ENCODE measurements at regions not wholly inside any gene's neighbourhood (a gene's known extent, or its start where the extent isn't known, plus 50 kb on each side); places are given as distances from the start of the nearest gene placed in this dataset.

DNA sequence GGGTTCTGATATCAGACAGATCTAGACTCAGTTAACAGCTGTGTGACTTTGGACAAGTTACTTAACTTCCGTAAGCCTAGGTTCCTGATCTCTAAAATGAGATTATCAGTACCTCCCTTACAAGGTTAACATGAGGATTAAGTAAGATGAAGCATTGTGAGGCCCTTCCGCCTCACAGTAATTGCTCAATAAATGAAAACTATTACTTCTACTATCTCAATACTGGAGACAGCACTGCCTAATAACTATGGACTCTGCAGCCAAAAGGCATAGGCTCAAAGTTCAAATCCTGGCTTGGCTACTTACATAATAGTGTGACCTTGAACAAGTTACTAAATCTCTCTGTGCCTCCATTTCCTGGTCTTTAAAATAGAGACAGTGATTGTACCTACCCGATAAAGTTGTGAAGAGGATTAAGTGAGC lies 82.0 kb upstream of the ATP11B start:
- DNase-seq = no peak

DNA sequence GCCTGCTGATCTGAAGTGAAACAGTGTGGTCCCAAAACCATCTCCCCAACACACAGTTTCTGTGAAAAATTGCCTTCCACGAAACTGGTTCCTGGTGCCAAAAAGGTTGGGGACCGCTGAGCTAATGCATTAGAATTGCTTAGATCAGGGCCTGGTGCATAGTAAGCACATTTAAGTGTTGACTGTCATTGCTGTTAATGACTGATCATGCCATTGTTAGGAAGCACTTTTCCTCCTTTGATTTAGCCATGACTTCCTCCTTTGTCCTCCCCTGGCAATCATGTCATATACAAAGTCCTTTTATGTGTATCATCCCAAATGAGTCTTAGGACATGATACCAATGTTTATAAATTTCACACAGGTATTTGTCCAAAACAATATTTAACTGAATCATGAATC lies 81.5 kb upstream of the ATP11B start:
- DNase-seq = no peak

DNA sequence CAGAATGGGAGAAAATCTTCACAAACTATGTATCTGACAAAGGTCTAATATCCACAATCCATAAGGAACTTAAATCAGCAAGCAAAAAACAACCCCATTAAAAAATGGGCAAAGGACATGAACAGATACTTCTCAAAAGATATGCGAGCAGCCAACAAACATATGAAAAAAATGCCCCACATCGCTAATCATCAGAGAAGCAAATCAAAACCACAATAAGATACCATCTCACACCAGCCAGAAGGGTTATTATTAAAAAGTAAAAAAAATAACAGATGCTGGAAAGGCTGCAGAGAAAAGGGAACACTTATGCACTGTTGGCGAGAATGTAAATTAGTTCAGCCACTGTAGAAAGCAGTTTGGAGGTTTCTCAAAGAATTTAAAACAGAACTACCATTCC lies 80.2 kb upstream of the ATP11B start:
- no peak for DNase-seq

DNA sequence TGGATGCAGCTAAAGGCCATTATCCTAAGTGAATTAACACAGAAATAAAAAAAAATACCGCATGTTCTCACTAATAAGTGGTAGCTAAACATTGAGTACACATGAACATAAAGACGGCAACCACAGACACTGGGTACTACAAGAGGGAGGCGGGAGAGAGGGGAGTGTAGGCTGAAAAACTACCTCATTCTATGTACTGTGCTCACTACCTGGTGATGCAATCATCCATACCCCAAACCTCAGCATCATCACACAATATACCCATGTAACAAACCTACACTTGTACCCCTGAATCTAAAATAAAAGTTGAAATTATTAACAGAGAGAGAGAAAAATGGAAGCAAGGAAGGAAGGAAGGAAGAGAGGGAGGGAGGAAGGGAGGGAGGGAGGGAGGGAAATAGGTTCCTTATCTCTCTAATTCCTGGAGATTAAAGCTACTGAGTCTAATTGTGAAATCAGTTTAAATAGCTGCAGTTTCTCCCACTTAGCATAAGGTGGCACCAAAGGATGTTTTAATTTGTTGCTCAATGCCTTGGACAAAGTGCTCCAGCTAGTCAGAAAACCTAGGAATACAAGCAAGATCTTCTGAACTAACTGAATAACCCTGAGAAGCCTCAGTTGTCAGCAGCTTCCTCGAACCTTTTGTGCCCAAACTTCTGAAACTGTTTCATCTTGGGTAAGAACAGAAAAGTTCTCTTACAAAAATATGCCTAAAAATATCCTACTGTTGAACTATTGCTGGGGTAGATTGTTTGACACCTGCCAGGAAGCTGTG lies 79.4 kb upstream of the ATP11B start:
- no peak for DNase-seq

DNA sequence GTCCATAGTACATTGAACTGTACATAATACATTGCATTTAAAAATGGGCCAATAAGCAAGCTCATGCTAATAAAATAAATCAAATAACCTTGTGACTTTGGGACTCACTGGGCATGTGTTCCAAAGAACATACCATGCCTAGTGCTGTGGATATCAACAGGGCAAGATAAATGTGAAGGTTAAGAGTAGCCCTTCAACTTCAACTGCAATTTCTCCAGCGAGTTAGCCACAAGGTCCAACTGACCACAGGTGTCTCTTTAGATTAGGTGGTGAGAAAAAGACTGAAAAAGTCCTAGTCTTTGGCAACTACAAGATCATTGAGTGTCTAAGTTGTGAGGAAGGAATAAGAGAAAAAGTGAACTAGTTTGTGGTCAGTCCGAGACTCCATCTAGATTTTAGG lies 78.3 kb upstream of the ATP11B start:
- no peak for DNase-seq

DNA sequence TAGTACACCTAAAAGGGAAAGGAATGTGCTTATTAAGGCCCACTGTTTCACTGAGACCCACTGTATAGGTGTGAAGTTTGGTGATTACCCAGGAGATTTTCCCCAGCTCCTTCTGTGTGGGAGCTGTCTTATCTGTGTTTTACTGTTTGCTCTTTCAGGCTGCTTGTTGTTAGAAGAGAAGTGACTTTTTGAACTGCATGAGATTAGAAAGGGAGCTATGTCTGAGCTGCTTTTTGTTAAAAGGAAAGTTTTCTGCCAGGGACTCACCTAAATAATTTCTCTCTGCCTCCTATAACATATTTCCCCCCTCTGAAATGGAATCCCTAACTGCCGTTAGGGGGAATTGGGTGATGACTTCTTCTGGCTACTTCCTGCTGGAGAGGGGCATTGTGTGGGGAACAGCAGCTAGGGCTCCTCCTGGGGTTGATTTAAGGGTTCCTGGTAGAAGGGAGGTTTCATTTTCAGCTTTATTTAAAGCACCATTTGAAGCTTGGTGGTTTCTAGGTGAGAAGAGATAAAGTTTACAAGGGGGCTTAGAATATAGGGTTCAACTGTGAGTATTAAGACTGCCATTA lies 77.1 kb upstream of the ATP11B start:
- DNase-seq = no peak

DNA sequence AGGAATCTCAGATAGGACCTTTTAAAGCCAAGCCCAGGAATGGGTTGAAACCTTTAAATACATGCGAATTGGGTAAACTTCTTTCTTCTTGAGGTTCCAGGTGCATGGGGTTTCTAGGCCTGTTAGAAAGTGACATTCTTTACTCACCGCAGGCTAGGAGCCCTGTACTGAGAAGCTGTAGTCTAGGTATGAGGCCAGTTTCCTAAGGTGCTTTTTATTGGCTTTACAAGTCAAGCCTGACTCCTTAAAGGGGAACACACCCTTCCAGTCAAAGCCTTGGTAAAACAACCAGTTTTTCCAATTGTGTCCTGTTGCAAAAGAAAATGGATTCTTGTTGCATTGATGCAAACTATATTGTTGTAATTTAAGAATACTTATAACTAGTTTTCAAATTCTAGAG lies 76.1 kb upstream of the ATP11B start:
- no peak for DNase-seq

DNA sequence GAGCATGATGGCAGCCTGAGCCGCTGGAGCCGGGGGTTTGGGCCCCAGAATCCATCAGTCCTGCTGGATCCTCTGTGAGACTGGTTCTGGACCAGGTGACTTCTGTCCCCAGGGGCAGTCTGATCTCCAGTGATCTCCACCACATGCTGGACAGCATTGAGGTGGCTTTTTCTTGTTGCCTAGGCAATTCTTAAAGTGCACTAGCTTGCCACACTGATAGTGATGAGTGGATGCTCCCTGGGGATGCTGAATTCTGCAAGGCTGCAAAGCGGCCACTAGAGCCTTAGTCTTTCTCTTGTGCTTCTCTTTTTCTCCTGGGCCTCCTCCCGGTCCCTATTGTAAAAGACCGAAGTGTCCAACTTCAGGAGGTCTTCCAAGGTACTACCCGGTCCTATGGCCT lies 70.4 kb upstream of the ATP11B start:
- DNase-seq = no peak

DNA sequence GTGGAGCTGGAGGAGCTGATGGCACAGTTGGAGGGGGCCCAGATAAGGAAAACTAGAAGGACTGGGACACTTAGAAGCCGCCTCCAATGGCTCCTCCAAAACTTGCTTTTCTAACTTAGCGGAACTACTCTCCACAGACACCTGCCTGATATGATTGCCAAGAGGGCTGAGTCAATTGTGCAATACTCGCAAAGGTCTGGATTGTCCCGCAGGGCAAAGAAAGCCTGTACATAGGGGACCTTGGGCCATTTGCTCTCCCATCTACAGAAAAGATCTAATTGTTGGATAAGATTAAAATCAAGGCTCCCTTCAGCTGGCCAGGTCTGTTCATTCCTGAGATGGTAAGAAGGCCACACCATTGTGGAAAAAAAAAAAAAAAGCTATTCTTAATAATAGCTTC lies 69.7 kb upstream of the ATP11B start:
- no peak for DNase-seq

DNA sequence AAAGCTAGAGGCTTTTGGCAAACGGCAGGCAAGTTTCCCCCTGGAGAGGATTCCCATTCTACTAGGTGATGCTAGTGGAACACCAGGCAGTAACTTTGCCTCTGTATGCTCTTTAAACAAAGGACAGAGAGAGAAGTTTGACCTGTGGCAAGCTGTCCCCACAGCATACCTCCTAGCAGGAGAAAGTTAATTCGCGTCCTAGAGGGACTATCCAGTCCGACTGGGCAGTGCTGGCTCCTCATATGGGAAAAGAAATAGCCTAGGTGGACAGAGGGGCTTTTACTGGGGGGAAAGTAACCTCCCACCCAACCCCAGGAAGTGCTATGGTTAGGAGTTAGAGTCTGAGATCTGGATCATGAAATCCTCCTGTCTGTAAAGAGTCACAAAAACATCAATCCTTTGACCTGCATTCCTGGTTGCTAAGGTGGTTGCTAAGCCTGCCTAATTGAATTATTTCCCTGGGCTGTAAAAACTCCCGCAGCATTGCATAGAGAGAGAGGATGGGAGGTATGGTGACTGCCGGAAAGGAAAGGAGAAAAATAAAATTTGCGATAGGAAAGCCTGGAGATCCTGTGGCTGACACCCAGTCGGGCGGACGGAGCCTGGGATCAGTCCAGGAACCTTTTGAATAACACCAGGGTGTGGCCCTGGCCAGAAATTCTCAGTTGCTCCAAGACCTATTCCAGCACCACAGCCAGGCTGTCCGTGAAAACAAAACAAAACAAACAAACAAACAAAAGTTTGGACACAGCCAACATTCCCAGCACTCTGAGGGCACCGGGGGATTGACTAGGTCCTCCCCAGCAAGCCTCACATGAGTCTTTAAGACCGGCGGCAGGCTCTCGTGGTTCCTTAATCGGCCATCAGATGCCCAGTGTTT lies 67.7 kb upstream of the ATP11B start:
- DNase-seq = no peak

DNA sequence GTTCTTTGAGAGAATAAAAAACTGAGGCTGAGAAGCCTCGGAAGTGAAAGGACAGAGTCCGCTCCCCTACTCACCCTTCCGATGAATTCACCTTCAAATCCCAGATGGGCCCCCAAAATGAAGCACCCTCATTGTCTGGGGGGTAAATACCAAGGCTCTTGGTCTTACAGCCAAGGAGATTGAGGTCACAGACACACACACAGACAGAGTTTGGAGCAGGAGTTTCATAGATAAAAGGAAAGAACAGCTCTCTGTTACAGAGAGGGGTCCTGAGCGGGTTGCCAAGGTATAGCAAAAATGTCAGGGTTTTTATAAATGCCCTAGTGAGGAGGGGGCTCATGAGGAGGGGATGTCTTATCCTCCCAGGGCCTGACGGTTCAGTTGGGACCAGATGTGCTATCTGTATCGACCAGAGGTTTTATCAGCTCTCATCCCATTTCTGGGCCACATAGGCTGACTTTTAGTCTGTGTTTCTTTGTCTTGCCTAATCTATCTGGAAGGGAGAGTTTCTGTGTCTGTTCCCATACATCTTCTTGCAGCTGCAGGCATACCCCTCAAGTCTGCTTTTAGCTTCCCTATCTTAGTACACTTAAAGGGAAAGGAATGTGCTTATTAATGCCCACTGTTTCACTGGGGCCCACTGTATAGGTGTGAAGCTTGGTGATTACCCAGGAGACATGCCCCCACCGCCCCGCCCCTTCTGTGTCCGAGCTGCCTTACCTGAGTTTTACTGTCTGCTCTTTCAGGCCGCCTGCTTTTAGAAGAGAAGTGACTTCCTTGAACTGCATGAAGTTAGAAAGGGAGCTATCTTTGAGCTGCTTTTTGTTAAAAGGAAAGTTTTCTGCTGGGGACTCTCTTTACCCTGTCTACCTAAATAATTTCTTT lies 66.8 kb upstream of the ATP11B start:
- no peak for DNase-seq

DNA sequence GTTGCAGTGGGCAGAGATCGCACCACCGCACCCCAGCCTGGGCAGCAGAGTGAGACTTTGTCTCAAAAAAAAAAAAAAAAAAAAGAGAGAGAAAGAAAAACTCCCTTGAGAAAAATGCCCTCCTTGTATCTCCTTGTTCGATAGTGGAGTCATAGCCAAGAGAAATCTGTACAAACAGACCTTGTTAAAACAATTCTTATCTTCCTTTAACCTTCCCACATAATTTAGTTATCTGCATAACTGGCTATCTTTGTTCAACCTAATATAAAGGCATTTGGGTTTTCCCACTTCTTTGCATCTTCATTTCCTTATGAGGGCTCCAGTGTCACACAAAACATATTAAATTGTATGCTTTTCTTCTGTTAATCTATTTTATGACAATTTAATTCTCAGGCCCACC lies 65.1 kb upstream of the ATP11B start:
- DNase-seq = no peak

DNA sequence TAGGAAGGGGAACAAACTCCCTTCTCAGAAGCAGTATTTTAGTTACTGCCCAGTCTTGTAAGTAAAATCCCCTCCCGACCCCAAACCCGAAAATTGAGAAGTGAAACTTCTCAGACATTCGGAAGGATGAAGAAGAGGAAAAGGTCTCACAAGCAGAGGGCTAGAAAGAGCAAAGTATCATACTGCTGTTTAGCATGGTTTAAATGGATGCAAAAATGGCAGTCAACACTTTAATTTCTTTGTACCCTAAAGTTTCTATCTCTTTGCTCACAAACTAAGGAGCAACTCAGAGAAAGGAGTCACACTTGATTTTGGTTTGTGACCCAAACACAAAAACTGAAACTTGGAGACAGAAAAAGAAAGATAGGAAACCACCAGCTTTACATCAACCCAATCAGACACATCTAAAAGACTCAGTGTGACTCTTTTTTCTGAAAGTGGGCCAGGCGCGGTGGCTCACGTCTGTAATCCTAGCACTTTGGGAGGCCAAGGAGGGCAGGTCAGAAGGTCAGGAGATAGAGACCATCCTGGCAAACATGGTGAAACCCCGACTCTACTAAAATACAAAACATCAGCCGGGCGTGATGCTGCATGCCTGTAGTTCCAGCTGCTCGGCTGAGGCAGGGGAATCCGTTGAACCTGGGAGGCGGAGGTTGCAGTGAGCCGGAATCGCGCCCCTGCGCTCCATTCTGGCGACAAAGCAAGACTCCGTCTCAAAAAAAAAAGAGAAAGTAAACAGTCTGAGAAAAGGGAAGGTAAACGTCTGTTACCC lies 63.2 kb upstream of the ATP11B start:
- no peak for DNase-seq

DNA sequence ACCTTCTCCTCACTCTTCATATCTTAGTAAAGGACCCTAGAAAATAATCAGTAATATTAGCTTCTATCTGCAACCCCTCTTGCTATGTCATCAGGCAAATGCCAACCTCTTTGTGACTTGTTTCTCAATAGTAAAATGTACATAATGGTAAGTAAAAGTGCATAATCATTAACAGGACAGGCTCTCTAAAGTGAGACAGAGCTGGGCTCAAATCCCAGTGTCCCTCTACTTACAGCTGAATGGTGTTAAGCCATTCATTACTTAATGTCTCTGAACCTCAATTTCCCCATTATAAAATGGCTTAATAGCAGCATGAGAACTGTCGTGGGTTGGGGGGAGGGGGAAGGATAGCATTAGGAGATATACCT lies 62.6 kb upstream of the ATP11B start:
- no peak for DNase-seq

DNA sequence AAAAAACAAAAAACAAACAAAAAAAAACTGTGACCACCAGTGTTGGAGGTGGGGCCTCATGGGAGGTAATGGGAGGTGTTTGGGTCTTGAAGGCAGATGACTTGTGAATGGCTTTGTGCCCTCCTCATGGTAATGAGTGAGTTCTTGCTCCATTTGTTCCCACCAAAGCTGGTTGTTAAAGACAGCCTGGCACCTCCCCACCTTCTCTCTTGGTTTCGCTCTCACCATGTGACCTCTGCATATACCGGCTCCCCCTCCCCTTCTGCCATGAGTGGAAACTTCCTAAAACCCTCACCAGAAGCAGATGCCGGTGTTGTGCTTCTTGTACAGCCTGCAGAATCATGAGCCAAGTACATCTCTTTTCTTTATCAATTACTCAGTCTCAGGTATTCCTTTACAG lies 61.5 kb upstream of the ATP11B start:
- no peak for DNase-seq

DNA sequence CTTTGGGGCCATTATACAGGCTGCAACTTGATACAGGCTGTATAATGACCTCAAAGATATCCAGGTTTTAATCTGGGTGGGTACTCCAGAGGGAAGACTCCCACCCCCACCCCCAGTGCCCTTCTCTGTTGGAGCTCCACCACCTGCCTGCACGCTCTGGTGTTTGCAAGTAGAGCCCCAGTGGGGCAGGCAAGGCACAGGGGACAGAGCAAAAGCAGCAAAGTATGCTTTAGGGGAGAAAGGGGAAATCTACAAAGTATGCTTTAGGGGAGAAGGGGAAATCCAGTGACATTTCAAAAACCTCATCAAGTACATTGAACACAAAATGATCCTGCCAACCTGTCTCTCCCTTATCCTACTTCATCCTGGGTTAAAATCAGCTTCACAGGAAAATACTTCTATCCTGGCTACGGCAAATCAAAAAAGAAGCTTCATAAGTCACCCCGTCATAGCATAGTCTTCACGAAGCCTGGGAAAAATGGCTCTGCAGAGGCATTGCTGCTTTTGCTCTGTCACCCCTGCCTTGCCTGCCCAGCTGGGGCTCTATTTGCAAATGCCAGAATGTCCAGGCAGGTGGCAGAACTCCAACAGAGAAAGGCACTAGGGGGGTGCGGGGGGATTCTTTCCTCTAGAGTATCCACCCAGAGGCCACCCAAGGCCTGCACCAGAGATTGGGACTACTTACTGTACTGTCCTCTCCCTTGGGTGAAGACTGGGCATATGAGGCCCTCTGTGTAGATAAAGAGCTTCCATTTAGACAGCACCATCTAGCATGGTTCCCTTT lies 60.9 kb upstream of the ATP11B start:
- DNase-seq = no peak

DNA sequence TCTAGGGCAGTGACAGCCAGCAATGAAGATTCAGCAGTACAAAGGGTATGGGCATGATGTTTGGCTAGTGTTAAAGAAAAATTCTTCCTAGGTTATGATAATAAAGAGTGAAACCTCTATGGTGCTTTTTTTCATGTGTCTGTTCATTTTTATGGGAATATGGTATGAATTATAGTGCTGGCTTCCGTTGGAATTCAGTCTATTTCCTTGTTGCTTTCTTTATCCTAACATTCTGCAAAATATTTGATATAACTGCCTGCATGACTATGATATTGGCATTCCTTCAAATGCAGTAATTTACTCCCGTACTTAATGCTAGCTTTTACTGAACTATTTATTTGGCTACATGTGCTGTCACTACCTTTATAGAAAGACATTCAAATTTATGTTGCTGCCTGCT lies 57.6 kb upstream of the ATP11B start:
- DNase-seq = no peak

DNA sequence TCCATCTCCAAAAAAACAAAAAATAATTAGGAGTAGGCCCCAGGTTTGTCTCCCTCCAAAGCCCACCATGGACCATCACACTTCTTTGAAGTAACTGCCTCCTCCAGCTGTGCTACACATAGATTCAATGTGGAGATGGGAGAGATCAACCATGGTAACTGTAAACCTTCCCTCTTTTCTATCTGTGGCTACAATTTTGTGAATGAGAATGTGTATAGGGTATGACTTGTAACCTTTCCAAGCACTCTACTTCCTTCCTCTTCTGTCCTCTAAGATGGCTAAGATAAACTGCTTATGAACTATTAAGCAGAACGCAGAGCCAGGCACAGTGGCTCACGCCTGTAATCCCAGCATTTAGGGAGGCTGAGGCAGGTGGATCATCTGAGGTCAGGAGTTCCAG lies 55.5 kb upstream of the ATP11B start:
- DNase-seq = no peak

DNA sequence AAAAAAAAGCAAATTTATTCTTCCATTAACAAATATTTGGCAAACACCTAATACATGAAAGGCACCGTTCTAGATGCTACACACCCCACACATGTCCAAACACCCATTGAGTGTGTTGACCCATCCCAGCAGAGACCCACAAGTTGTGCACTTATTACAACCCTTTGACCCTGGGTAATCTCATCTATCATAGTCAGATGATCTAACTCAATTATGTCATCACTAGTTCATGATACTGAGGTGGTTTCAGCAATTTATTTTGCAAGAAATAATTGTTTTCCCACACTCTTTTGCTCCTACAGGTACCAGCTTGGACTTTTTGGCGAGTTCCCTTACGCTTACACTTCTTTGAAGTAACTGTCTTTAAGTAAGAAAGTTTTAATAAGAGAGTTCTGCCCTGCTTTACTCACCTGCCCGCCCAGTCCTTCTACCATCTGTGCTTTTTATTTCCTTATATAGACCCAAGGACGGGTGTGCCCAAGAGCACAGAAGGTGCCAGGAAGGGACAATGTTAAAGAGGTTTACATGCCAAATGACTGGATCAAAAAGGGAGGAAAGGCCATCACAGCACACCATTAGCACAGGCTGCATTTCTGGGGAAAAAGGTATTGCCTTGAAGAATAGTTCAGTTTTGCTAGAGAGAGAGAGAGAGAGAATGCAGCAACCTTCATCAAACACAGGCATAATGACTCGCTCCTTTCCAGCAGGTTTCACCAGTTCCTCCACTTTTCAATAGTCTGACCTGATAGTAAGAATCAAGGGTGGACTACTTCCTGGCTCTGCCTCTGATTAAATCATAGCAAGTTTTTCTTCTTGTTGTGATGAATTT lies 54.5 kb upstream of the ATP11B start:
- no peak for DNase-seq

DNA sequence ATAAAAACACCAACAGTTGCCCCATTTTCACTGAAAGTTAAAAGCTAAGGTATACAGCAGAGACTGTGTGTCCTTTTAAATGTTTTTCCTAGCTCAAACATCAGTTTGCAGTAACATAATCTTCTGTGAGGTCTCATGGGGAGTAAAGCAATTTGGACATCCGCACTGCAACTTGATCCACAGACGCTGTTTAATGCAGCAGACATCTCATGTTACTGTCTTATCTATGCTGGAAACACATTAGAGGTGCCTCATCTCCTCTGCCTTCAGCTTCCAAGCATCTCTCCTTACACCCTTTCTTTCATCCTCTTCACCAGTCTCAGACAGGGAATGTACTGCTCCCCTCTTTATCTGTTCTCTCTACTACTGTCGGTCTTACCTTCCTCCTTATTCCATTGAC lies 53.7 kb upstream of the ATP11B start:
- DNase-seq = no peak

DNA sequence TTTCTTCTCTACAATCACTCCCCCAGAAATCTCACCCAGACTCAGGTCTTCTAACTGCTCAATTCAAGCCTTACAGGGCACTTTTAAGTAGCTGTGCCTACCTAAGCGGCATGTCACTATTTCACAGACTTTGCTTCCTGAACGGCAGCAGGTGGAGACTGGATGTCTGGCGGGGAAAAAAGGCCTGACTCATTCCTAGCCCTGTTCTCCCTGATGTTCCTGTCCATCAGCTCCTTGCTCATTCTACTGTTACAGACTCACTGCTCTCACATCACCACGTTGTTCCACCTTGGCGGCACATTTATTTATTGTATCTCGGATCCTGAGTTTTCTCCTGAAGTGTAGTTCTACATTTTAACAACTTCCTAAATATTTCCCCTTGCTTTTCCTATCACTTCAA lies 52.6 kb upstream of the ATP11B start:
- no peak for DNase-seq

Measured in stimulated activated naive CD4-positive, alpha-beta T cell treated with Interleukin-2 at 50 U/mL for 16 hours (primary cell).